Mucosa of rectum (tissue), 2 donors: ENCODE measurements at regions not wholly inside any gene's neighbourhood (a gene's known extent, or its start where the extent isn't known, plus 50 kb on each side); places are given as distances from the start of the nearest gene placed in this dataset.

Experiments
- H3K27ac ChIP-seq, 2 donors: one replicate each; pipeline ENCODE4 v1.7.0; 2013; ENCODE audit warnings: inconsistent platforms in 2 of 2, low read depth in 2 of 2, low read length in 2 of 2
- H3K27me3 ChIP-seq, 2 donors: one replicate each; pipeline ENCODE4 v1.7.0; 2013; ENCODE audit warnings: low read length in 2 of 2; ENCODE audit not compliant: control insufficient read depth in 2 of 2, insufficient read depth in 2 of 2
- H3K36me3 ChIP-seq, 2 donors: one replicate each; pipeline ENCODE4 v1.7.0; 2013; ENCODE audit warnings: low read length in 2 of 2; ENCODE audit not compliant: control insufficient read depth in 2 of 2, insufficient read depth in 2 of 2
- H3K4me1 ChIP-seq, 2 donors: one replicate each; pipeline ENCODE4 v1.7.0; 2013; ENCODE audit warnings: low read length in 2 of 2, mild to moderate bottlenecking in 1 of 2; ENCODE audit not compliant: control insufficient read depth in 2 of 2, insufficient read depth in 2 of 2
- H3K4me3 ChIP-seq, 2 donors: one replicate each; pipeline ENCODE4 v1.7.0; 2013; ENCODE audit warnings: low read length in 2 of 2
- H3K9ac ChIP-seq, 2 donors: one replicate each; pipeline ENCODE4 v1.7.0; 2013; ENCODE audit warnings: low read length in 2 of 2, low read depth in 1 of 2, mild to moderate bottlenecking in 1 of 2
- H3K9me3 ChIP-seq, 2 donors: one replicate each; pipeline ENCODE4 v1.7.0; 2013; ENCODE audit warnings: low read length in 2 of 2; ENCODE audit not compliant: control insufficient read depth in 2 of 2
- donor health status: healthy.
- donor health status: Normal muscosa, but diverticular disease.

- Histone ChIP-seq H3K27ac (no peak overlapping the region), H3K4me3 (no peak overlapping the region), H3K27me3 (no peaks in the 10 kb centered on the region), H3K4me1 (no peaks in the 10 kb centered on the region), H3K9ac (no peak overlapping the region), H3K9me3 (no peaks in the 10 kb centered on the region), H3K36me3 (no peaks in the 10 kb centered on the region)
These were observed 395.7 kb downstream of the TLE1 start for GRCh38 chr9:81293651-81294050.

DNA sequence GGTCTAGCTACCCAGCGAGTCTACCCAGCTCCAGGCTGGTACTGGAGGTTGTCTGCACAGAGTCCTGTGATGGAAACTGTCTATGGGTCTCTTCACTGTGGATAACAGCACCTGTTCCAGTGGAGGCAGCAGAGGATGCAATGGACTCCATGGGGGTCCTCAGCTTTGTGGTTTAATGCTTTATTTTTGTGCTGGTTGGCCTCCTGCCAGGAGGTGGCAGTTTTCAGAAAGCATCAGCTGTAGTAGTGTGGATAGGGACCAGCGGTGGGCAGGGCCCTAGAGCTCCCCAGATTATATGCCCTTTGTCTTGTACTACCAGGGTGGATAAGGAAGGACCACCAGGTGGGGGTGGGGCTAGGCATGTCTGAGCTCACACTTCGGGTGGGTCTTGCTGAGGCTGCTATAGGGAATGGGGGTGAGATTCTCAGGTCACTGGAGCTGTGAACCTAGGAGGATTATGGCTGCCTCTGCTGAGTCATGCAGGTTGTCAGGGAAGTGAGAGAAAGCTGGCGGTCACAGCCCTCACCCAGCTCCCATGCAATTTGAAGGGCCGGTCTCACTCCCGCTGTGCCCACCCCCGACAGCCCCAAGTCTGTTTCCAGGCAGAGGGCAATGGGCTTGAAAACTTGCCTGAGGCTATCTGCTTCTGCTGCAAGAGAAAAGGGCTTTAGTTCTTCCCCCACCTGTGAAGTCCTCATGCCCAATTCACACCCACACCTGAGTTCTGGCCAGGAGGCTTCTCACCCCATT is 397.1 kb downstream of the TLE1 start:
- no peaks in the 10 kb centered on the region for H3K27me3 ChIP-seq
- H3K27ac ChIP-seq: no peak overlapping the region
- no peaks in the 10 kb centered on the region for H3K36me3 ChIP-seq
- H3K9ac ChIP-seq: no peak overlapping the region
- no peaks in the 10 kb centered on the region for H3K9me3 ChIP-seq
- no peak overlapping the region for H3K4me3 ChIP-seq
- no peaks in the 10 kb centered on the region for H3K4me1 ChIP-seq

DNA sequence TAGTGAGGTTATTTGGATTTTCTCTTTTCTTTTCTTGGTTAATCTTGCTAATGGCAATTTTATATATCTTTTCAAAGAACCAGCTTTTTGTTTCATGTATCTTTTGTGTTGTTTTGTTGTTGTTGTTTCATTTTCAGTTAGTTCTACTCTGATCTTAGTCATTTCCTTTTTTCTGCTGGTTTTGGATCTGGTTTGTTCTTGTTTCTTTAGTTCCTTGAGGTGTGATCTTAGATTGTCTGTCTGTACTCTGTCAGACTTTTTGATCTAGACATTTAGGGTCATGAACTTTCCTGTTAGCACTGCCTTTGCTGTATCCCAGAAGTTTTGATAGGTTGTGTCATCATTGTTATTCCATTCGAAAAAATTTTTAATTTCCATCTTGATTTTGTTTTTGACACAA is 399.7 kb downstream of the TLE1 start:
- H3K4me3 ChIP-seq: no peak overlapping the region
- no peaks in the 10 kb centered on the region for H3K36me3 ChIP-seq
- no peaks in the 10 kb centered on the region for H3K4me1 ChIP-seq
- H3K27ac ChIP-seq: no peak overlapping the region
- H3K9me3 ChIP-seq: no peaks in the 10 kb centered on the region
- no peak overlapping the region for H3K9ac ChIP-seq
- H3K27me3 ChIP-seq: no peaks in the 10 kb centered on the region

DNA sequence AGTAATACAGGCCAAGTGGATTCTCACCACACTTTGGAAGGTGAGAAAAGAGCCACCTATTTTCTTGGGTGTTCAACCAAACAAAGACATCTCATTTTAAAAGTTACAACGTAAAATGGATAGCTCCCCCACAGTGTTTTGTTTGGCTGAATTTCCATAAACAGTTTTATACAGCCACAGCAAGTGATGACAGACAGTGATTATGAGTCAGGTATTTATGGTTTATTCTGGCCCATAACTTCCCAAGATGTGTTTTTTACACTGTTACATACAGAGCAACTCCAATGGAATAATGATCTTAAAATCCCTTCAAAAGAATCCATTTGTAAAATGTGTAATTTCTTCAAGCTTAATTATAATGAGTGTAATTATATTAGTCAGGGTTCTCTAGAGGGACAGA is 421.3 kb downstream of the TLE1 start:
- Histone ChIP-seq H3K4me1 (no peaks in the 10 kb centered on the region), H3K9me3 (no peaks in the 10 kb centered on the region), H3K36me3 (no peaks in the 10 kb centered on the region), H3K4me3 (no peak overlapping the region), H3K9ac (no peak overlapping the region), H3K27ac (no peak overlapping the region), H3K27me3 (no peaks in the 10 kb centered on the region)

DNA sequence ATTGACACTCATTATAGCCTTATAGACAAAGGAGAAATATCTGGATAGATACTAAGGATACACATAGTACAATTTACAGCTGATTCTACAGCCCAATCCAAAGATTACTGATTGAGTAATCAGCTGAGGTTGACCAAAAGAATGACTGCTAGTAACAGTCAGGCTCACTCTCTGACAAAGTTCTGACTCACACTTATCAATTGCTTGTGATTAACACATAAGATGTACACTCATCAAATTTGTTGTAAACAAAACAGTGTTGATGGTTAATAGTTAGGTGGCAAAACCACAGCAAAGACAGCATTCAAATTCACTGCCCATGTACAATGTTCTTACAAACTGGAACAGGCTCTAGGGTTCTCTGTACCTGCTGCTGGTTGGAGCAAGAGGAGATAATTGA is 422.7 kb downstream of the TLE1 start:
- Histone ChIP-seq H3K4me3 (no peak overlapping the region), H3K36me3 (no peaks in the 10 kb centered on the region), H3K9me3 (no peaks in the 10 kb centered on the region), H3K27ac (no peak overlapping the region), H3K9ac (no peak overlapping the region), H3K4me1 (no peaks in the 10 kb centered on the region), H3K27me3 (no peaks in the 10 kb centered on the region)

GRCh38 chr9:81266086-81266485 is 423.3 kb downstream of the TLE1 start:
- no peak overlapping the region for H3K4me3 ChIP-seq
- no peaks in the 10 kb centered on the region for H3K27me3 ChIP-seq
- no peaks in the 10 kb centered on the region for H3K9me3 ChIP-seq
- H3K27ac ChIP-seq: no peak overlapping the region
- H3K4me1 ChIP-seq: no peaks in the 10 kb centered on the region
- no peaks in the 10 kb centered on the region for H3K36me3 ChIP-seq
- no peak overlapping the region for H3K9ac ChIP-seq

DNA sequence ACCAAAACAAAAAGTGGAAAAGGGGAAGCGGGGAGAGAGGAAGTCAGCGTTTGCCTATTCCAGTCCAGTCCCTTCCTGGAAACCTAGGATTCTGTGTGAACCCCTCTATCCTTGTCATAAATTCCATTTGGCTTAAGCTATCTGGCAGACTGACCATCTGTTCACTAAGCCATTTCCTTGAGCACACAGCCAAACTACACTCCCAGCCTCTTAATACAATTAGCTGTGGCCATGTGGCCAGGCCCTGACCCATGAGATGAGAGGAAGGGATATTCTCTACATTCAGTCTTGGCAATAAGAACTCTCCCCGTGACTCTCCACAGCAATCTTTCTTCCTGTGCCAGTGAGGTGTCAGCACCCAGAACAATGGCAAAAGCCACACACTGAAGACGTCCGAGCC is 424.8 kb downstream of the TLE1 start:
- Histone ChIP-seq H3K36me3 (no peaks in the 10 kb centered on the region), H3K9ac (no peak overlapping the region), H3K4me1 (no peaks in the 10 kb centered on the region), H3K9me3 (no peaks in the 10 kb centered on the region), H3K27me3 (no peaks in the 10 kb centered on the region), H3K4me3 (no peak overlapping the region), H3K27ac (no peak overlapping the region)

- H3K4me3 ChIP-seq: no peak overlapping the region
- H3K9ac ChIP-seq: no peak overlapping the region
- H3K36me3 ChIP-seq: no peaks in the 10 kb centered on the region
- no peak overlapping the region for H3K27ac ChIP-seq
- H3K27me3 ChIP-seq: no peaks in the 10 kb centered on the region
- no peaks in the 10 kb centered on the region for H3K9me3 ChIP-seq
- no peaks in the 10 kb centered on the region for H3K4me1 ChIP-seq
These were observed 429.5 kb downstream of the TLE1 start for GRCh38 chr9:81259896-81260295.

GRCh38 chr9:81256368-81256767 is 433.0 kb downstream of the TLE1 start:
- H3K4me3 ChIP-seq: no peak overlapping the region
- H3K36me3 ChIP-seq: no peaks in the 10 kb centered on the region
- H3K27me3 ChIP-seq: no peaks in the 10 kb centered on the region
- H3K9me3 ChIP-seq: no peaks in the 10 kb centered on the region
- H3K9ac ChIP-seq: no peak overlapping the region
- H3K4me1 ChIP-seq: no peaks in the 10 kb centered on the region
- no peak overlapping the region for H3K27ac ChIP-seq

- Histone ChIP-seq H3K9ac (no peak overlapping the region), H3K9me3 (no peaks in the 10 kb centered on the region), H3K4me1 (no peaks in the 10 kb centered on the region), H3K36me3 (no peaks in the 10 kb centered on the region), H3K27me3 (no peaks in the 10 kb centered on the region), H3K4me3 (no peak overlapping the region), H3K27ac (no peak overlapping the region)
These were observed 438.7 kb downstream of the TLE1 start for GRCh38 chr9:81250606-81251005.

DNA sequence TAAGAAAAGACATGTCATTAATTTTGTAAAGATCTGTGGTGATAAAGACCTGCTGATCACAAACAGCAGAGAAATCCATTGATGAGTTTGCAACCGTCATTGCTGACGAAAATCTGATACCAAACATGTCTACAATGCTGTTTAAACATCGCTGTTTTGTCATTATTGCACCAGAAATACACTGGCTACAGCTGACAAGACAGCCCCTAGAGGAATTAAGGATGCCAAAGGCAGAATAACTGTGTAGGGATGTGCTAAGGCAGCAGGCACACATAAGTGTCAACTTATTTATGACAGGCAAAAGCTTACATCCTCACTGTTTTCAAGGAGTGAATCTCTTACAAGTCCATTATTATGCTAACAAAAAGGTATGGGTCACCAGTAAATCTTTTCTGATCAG is 439.3 kb downstream of the TLE1 start:
- no peak overlapping the region for H3K27ac ChIP-seq
- H3K9ac ChIP-seq: no peak overlapping the region
- H3K36me3 ChIP-seq: no peaks in the 10 kb centered on the region
- H3K27me3 ChIP-seq: no peaks in the 10 kb centered on the region
- H3K4me3 ChIP-seq: no peak overlapping the region
- no peaks in the 10 kb centered on the region for H3K4me1 ChIP-seq
- no peaks in the 10 kb centered on the region for H3K9me3 ChIP-seq
